GM21423 (cell line): ENCODE measurements at regions not wholly inside any gene's neighbourhood (a gene's known extent, or its start where the extent isn't known, plus 50 kb on each side); places are given as distances from the start of the nearest gene placed in this dataset.
A peak's percentile ranks its signal among the peaks of the same experiment; 100 is the strongest.
"Not testable (repeated sequence)": the region's sequence is repeated elsewhere in the genome, so short reads cannot be mapped to it uniquely, and the experiment has no call there.

ENCODE experiments used
- ATAC-seq: cut with Tn5 transposase; IDR thresholded peaks from one replicate; pipeline ENCODE4 v1.9.1; 2021; ENCODE audit warnings: mild to moderate bottlenecking, moderate library complexity; ENCODE audit not compliant: unreplicated experiment

- no peak for ATAC-seq
Observed at GRCh38 chr1:8120693-8121260, 94.7 kb upstream of the ERRFI1 start.

GRCh38 chr1:8118736-8119135 is 92.6 kb upstream of the ERRFI1 start:
- ATAC-seq, result not testable (repeated sequence)

GRCh38 chr1:8118031-8118451 is 91.9 kb upstream of the ERRFI1 start:
- ATAC-seq, result no peak

GRCh38 chr1:8116894-8117264 is 90.8 kb upstream of the ERRFI1 start:
- no peak for ATAC-seq

- ATAC-seq, result no peak
Observed at GRCh38 chr1:8115769-8116167, 89.7 kb upstream of the ERRFI1 start.

GRCh38 chr1:8115031-8115768 is 89.1 kb upstream of the ERRFI1 start:
- no peak for ATAC-seq

GRCh38 chr1:8113262-8114220 is 87.4 kb upstream of the ERRFI1 start:
- ATAC-seq, result no peak

- no peak for ATAC-seq
Observed at GRCh38 chr1:8112611-8113261, 86.6 kb upstream of the ERRFI1 start.

GRCh38 chr1:8111560-8111959 is 85.5 kb upstream of the ERRFI1 start:
- no peak for ATAC-seq

- ATAC-seq, result no peak
Observed at GRCh38 chr1:8109216-8109615, 83.1 kb upstream of the ERRFI1 start.

GRCh38 chr1:8107897-8108296 is 81.8 kb upstream of the ERRFI1 start:
- no peak for ATAC-seq

GRCh38 chr1:8104278-8105236 is 78.4 kb upstream of the ERRFI1 start:
- ATAC-seq, result no peak

- no peak for ATAC-seq
Observed at GRCh38 chr1:8097908-8098307, 71.8 kb upstream of the ERRFI1 start.

GRCh38 chr1:8097077-8097799 is 71.1 kb upstream of the ERRFI1 start:
- peak; percentile 93 for ATAC-seq

- no peak for ATAC-seq
Observed at GRCh38 chr1:8096105-8097011, 70.2 kb upstream of the ERRFI1 start.

- no peak for ATAC-seq
Observed at GRCh38 chr1:8095584-8095983, 69.5 kb upstream of the ERRFI1 start.

GRCh38 chr1:8094481-8095241 is 68.6 kb upstream of the ERRFI1 start:
- ATAC-seq, result no peak
